ENCODE measurements at regions not wholly inside any gene's neighbourhood (a gene's known extent, or its start where the extent isn't known, plus 50 kb on each side); places are given as distances from the start of the nearest gene placed in this dataset.
A peak's percentile ranks its signal among the peaks of the same experiment; 100 is the strongest.

DNA sequence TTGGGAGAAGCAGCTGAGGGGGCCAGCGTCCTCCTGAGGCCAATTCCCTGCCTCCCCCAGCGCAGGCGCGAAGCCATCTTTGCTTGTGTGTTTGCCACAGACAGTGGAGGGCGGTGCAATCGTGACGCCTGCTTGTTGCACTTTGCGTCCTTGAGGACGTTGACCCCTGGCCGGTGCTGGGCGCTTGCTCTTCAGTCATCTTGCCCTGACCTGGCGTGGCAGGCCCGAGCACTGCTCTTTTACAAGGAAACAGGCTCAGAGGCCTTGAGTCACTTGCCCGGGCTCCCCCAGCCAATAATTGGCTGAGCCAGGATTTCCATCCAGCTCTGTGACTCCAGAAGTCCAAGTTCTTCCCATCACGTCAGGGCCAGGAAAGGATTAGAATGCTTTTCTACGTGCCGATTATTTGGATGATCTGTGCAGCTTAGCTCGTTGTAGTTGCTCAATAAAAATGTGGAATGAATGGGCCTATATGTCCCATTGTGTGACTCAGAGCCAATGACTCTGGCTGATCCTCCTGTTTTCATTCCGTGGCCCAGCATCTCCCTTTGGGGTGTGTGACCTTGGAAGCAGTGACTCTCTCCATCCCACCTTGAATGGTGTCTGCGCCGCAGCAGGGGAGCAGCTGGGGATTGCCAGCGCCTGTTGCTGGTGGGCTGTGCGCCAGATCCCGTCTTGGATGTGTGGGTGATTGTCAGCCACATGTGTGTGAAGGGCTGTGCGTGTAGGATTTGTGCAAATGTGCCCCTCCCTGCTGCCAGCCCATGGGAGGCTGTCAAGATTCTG, 214.1 kb downstream of the SEC14L1 start (continued):
- peak; percentile 74; the same call in 1 of the 2 replicates for TF ChIP-seq CBX5 (CRISPR knock-in tag; IDR thresholded peaks at IDR 0.05; ENCODE audit: borderline replicate concordance)
- no peak for TF ChIP-seq TOPORS (CRISPR knock-in tag; IDR thresholded peaks at IDR 0.05)
- peak; percentile 57 for TF ChIP-seq KMT2B (CRISPR knock-in tag; IDR thresholded peaks at IDR 0.05)
- peak; percentile 79; the same call in 1 of the 2 replicates for TF ChIP-seq ZNF430 (CRISPR knock-in tag; IDR thresholded peaks at IDR 0.05)
- no peak for TF ChIP-seq FOXC1 (CRISPR knock-in tag; IDR thresholded peaks at IDR 0.05; ENCODE audit: borderline replicate concordance)
- peak; percentile 56; the same call in 1 of the 2 replicates for TF ChIP-seq ZNF264 (CRISPR knock-in tag; IDR thresholded peaks at IDR 0.05)
- TF ChIP-seq HNF4A (CRISPR knock-in tag; IDR thresholded peaks at IDR 0.05) = peak; percentile 97
- no peak for TF ChIP-seq PRMT3 (CRISPR knock-in tag; IDR thresholded peaks at IDR 0.05; ENCODE audit: borderline replicate concordance, low read depth)
- TF ChIP-seq ZNF350 (CRISPR knock-in tag; IDR thresholded peaks at IDR 0.05; ENCODE audit: borderline replicate concordance, low read depth) = peak; percentile 33; the same call in 1 of the 2 replicates
- TF ChIP-seq ZC3H4 (CRISPR knock-in tag; IDR thresholded peaks at IDR 0.05; ENCODE audit: borderline replicate concordance) = 0 out of 2 replicates have a peak, but pooled peaks have one; percentile 37
- peak; percentile 73 for TF ChIP-seq MIER2 (CRISPR knock-in tag; IDR thresholded peaks at IDR 0.05)
- TF ChIP-seq HIVEP1 (CRISPR knock-in tag; IDR thresholded peaks at IDR 0.05) = peak; percentile 36; the same call in 1 of the 2 replicates
- TF ChIP-seq FOXJ3 (CRISPR knock-in tag; IDR thresholded peaks at IDR 0.05; ENCODE audit: borderline replicate concordance) = peak; percentile 53; the same call in 1 of the 2 replicates
- no peak for TF ChIP-seq IRX3 (CRISPR knock-in tag; IDR thresholded peaks at IDR 0.05; ENCODE audit: borderline replicate concordance, low read depth)
- TF ChIP-seq, protein P1, sequence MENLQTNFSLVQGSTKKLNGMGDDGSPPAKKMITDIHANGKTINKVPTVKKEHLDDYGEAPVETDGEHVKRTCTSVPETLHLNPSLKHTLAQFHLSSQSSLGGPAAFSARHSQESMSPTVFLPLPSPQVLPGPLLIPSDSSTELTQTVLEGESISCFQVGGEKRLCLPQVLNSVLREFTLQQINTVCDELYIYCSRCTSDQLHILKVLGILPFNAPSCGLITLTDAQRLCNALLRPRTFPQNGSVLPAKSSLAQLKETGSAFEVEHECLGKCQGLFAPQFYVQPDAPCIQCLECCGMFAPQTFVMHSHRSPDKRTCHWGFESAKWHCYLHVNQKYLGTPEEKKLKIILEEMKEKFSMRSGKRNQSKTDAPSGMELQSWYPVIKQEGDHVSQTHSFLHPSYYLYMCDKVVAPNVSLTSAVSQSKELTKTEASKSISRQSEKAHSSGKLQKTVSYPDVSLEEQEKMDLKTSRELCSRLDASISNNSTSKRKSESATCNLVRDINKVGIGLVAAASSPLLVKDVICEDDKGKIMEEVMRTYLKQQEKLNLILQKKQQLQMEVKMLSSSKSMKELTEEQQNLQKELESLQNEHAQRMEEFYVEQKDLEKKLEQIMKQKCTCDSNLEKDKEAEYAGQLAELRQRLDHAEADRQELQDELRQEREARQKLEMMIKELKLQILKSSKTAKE (CRISPR knock-in tag; IDR thresholded peaks at IDR 0.05; ENCODE audit: borderline replicate concordance) = peak; percentile 93
- TF ChIP-seq ZNF251 (CRISPR knock-in tag; IDR thresholded peaks at IDR 0.05) = 0 out of 2 replicates have a peak, but pooled peaks have one; percentile 72
- TF ChIP-seq, protein P2, sequence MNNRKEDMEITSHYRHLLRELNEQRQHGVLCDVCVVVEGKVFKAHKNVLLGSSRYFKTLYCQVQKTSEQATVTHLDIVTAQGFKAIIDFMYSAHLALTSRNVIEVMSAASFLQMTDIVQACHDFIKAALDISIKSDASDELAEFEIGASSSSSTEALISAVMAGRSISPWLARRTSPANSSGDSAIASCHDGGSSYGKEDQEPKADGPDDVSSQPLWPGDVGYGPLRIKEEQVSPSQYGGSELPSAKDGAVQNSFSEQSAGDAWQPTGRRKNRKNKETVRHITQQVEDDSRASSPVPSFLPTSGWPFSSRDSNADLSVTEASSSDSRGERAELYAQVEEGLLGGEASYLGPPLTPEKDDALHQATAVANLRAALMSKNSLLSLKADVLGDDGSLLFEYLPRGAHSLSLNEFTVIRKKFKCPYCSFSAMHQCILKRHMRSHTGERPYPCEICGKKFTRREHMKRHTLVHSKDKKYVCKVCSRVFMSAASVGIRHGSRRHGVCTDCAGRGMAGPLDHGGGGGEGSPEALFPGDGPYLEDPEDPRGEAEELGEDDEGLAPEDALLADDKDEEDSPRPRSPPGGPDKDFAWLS (CRISPR knock-in tag; IDR thresholded peaks at IDR 0.05; ENCODE audit: borderline replicate concordance) = peak; percentile 58; the same call in 1 of the 2 replicates
- TF ChIP-seq SOX6 (IDR thresholded peaks at IDR 0.05) = no peak
- peak; percentile 93 for TF ChIP-seq SOX6 (CRISPR knock-in tag; IDR thresholded peaks at IDR 0.05)
- peak; percentile 80; the same call in 1 of the 2 replicates for TF ChIP-seq ZBTB42 (CRISPR knock-in tag; IDR thresholded peaks at IDR 0.05)
- no peak; the same call in 1 of the 2 replicates for TF ChIP-seq ZFP90 (CRISPR knock-in tag; IDR thresholded peaks at IDR 0.05; ENCODE audit: borderline replicate concordance)
- peak; percentile 42; the same call in 1 of the 2 replicates for TF ChIP-seq ELF1 (CRISPR knock-in tag; IDR thresholded peaks at IDR 0.05)
- TF ChIP-seq TCF12 (IDR thresholded peaks at IDR 0.05) = no peak
- TF ChIP-seq TCF12 (CRISPR knock-in tag; IDR thresholded peaks at IDR 0.05) = peak; percentile 26; the same call in 1 of the 2 replicates
- TF ChIP-seq, protein P3, sequence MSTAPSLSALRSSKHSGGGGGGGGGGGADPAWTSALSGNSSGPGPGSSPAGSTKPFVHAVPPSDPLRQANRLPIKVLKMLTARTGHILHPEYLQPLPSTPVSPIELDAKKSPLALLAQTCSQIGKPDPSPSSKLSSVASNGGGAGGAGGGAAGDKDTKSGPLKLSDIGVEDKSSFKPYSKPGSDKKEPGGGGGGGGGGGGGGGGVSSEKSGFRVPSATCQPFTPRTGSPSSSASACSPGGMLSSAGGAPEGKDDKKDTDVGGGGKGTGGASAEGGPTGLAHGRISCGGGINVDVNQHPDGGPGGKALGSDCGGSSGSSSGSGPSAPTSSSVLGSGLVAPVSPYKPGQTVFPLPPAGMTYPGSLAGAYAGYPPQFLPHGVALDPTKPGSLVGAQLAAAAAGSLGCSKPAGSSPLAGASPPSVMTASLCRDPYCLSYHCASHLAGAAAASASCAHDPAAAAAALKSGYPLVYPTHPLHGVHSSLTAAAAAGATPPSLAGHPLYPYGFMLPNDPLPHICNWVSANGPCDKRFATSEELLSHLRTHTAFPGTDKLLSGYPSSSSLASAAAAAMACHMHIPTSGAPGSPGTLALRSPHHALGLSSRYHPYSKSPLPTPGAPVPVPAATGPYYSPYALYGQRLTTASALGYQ (CRISPR knock-in tag; IDR thresholded peaks at IDR 0.05) = peak; percentile 38; the same call in 1 of the 2 replicates

All from HepG2 (cell line).